Calu3 (cell line): ENCODE measurements at regions not wholly inside any gene's neighbourhood (a gene's known extent, or its start where the extent isn't known, plus 50 kb on each side); places are given as distances from the start of the nearest gene placed in this dataset.

Experiments
- BruUV-seq: library from RNA; stranded (reverse); fragments of 400-500 nt; replicated peaks from 2 replicates; lab custom pipeline; 2021; lab: Mats Ljungman, UMichigan
- CTCF ChIA-PET: fragments of 300-600 bp; sonication (Branson Sonifier 250); formaldehyde crosslinking; loops from one replicate; lab custom pipeline; 2022; ENCODE audit warnings: antibody characterized with exemption; lab: Charles Lee
- DNase-seq: peaks from one replicate; pipeline ENCODE4 v3.0.0; 2022
- H3K27ac Mint-ChIP-seq: one replicate; pipeline ENCODE4 v1.8.0; 2022; ENCODE audit warnings: mixed read lengths; ENCODE audit not compliant: unreplicated experiment
- H3K27me3 Mint-ChIP-seq: one replicate; pipeline ENCODE4 v1.8.0; 2022; ENCODE audit warnings: mixed read lengths; ENCODE audit not compliant: unreplicated experiment
- H3K36me3 Mint-ChIP-seq: one replicate; pipeline ENCODE4 v1.8.0; 2022; ENCODE audit warnings: mild to moderate bottlenecking, moderate library complexity, mixed read lengths; ENCODE audit not compliant: insufficient read depth, unreplicated experiment
- H3K4me1 Mint-ChIP-seq: one replicate; pipeline ENCODE4 v1.8.0; 2022; ENCODE audit warnings: mild to moderate bottlenecking, low read depth, mixed read lengths; ENCODE audit not compliant: unreplicated experiment
- H3K4me3 Mint-ChIP-seq: one replicate; pipeline ENCODE4 v1.8.0; 2022; ENCODE audit warnings: mild to moderate bottlenecking, low read depth, moderate library complexity, mixed read lengths; ENCODE audit not compliant: unreplicated experiment
- H3K9me3 Mint-ChIP-seq: one replicate; pipeline ENCODE4 v1.8.0; 2022; ENCODE audit warnings: low read depth, mixed read lengths; ENCODE audit not compliant: unreplicated experiment
- CTCF ChIP-seq: fragments of 200-600 bp; IDR thresholded peaks from one replicate; pipeline ENCODE4 v1.8.0; 2022; ENCODE audit warnings: antibody characterized with exemption; ENCODE audit not compliant: unreplicated experiment
- intact Hi-C: fragments of 100-400 bp; cut with micrococcal nuclease; formaldehyde crosslinking; loops from one replicate; pipeline ENCODE4 v1.10.0; 2022; ENCODE audit not compliant: unreplicated experiment

DNA sequence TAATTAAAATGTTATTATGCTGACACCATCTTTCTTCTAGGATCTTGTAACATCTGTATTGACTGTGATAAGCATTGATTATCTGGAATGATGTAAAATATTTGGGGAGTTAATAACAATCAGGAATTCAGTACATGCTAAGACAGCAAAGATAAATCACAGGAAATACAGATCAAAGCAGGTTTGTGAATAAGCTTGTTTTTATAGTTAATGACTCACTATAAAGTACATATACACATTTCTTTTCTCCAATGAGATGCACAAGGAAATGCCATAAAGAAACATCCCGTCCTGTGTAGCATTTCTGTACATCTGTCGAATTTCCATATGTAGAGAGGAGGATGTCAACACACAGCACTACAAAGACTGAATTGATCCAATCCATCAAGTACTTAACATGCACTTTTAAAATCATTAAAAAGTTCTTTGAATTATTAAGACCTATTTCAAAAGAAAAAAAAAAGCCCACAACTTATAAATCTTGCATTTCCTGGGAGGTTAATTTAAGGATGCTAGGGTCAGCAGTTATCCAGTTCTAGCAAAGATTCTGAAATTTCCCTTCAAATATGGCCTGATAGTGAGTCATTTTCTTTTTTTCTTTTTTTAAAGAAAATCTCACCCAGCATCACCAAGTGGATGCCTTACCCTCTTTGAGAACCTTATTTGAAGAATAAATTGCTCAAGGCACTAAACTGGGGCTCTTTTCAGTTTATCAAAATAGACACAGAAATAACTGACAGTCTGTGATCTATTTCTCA lies 243.2 kb upstream of the NR5A2 start:
- Mint-ChIP-seq H3K27ac (no peak overlapping the region), H3K36me3 (no peaks in the 10 kb centered on the region), H3K4me1 (peaks cover 26% of the 10 kb centered on the region), H3K9me3 (no peaks in the 10 kb centered on the region), H3K27me3 (no peaks in the 10 kb centered on the region), H3K4me3 (no peak overlapping the region)
- CTCF ChIA-PET, result interaction anchor here (0.6 to 1.3 kb wide), 2 partner anchors 10 to 43 kb away, joined by 3 to 4 read pairs; no protein-coding TSS in a partner anchor
- TF ChIP-seq CTCF, result no peak
- no TSS peak for BruUV-seq
- intact Hi-C loops, result loop anchor here (5.0 kb wide), 1 partner anchor 233 kb away; no protein-coding TSS in a partner anchor
- DNase-seq, result no peak

- H3K4me1 Mint-ChIP-seq, result peaks cover 26% of the 10 kb centered on the region
- no peak for DNase-seq
- no peaks in the 10 kb centered on the region for H3K36me3 Mint-ChIP-seq
- H3K27ac Mint-ChIP-seq, result no peak overlapping the region
- no peak overlapping the region for H3K4me3 Mint-ChIP-seq
- H3K27me3 Mint-ChIP-seq, result no peaks in the 10 kb centered on the region
- no TSS peak for BruUV-seq
- intact Hi-C loops, result no loop called here
- no peak for TF ChIP-seq CTCF
- no peaks in the 10 kb centered on the region for H3K9me3 Mint-ChIP-seq
- CTCF ChIA-PET, result no interaction called here
Observed at GRCh38 chr1:199786695-199787094, 240.8 kb upstream of the NR5A2 start.

- no peak overlapping the region for H3K4me3 Mint-ChIP-seq
- H3K36me3 Mint-ChIP-seq, result no peaks in the 10 kb centered on the region
- no peaks in the 10 kb centered on the region for H3K9me3 Mint-ChIP-seq
- no peak for DNase-seq
- no peak for TF ChIP-seq CTCF
- no peaks in the 10 kb centered on the region for H3K27me3 Mint-ChIP-seq
- CTCF ChIA-PET, result no interaction called here
- no peak overlapping the region for H3K27ac Mint-ChIP-seq
- BruUV-seq, result no TSS peak
- peaks cover 20% of the 10 kb centered on the region for H3K4me1 Mint-ChIP-seq
- intact Hi-C loops, result no loop called here
Observed at GRCh38 chr1:199789141-199789540, 238.4 kb upstream of the NR5A2 start.

GRCh38 chr1:199791495-199791894 lies 236.0 kb upstream of the NR5A2 start:
- CTCF ChIA-PET, result no interaction called here
- intact Hi-C loops, result no loop called here
- H3K4me3 Mint-ChIP-seq, result no peak overlapping the region
- no peaks in the 10 kb centered on the region for H3K9me3 Mint-ChIP-seq
- no TSS peak for BruUV-seq
- TF ChIP-seq CTCF, result no peak
- H3K27ac Mint-ChIP-seq, result no peak overlapping the region
- no peaks in the 10 kb centered on the region for H3K27me3 Mint-ChIP-seq
- H3K4me1 Mint-ChIP-seq, result peaks cover 4% of the 10 kb centered on the region
- H3K36me3 Mint-ChIP-seq, result no peaks in the 10 kb centered on the region
- DNase-seq, result no peak
